Spleen (tissue), 11 donors: ENCODE measurements at regions not wholly inside any gene's neighbourhood (a gene's known extent, or its start where the extent isn't known, plus 50 kb on each side); places are given as distances from the start of the nearest gene placed in this dataset.

Source experiments
- DNase-seq: peaks from one replicate; pipeline ENCODE4 v3.0.0-alpha.2; 2020
- H3K27ac ChIP-seq, 8 donors: fragments of 200-600 bp; sonication (generic) in 7 of 8; 1 replicate in 4 of 8; 2 replicates in 4 of 8; pipeline versions ENCODE4 v1.5.0 to v1.8.0; 2016 to 2021; ENCODE audit warnings: inconsistent platforms in 4 of 8, mild to moderate bottlenecking in 4 of 8, moderate library complexity in 1 of 8
- H3K27me3 ChIP-seq, 7 donors: fragments of 200-600 bp; sonication (generic) in 6 of 7; replicated peaks in 1 of 7; 1 replicate in 4 of 7; 2 replicates in 3 of 7; pipeline versions ENCODE4 v1.5.0 to v1.8.0; 2016 to 2021; ENCODE audit warnings: inconsistent platforms in 3 of 7, mild to moderate bottlenecking in 1 of 7
- H3K36me3 ChIP-seq, 6 donors: fragments of 200-600 bp; sonication (generic) in 5 of 6; 1 replicate in 4 of 6; 2 replicates in 2 of 6; pipeline versions ENCODE4 v1.5.0 to v1.8.0; 2016 to 2021; ENCODE audit warnings: inconsistent platforms in 2 of 6
- H3K4me1 ChIP-seq, 6 donors: fragments of 200-600 bp; sonication (generic) in 5 of 6; 1 replicate in 3 of 6; 2 replicates in 3 of 6; pipeline versions ENCODE4 v1.5.0 to v1.8.0; 2016 to 2021; ENCODE audit warnings: inconsistent platforms in 3 of 6
- H3K4me3 ChIP-seq, 8 donors: fragments of 200-600 bp; sonication (generic) in 7 of 8; 1 replicate in 4 of 8; 2 replicates in 4 of 8; pipeline versions ENCODE4 v1.5.0 to v1.8.0; 2016 to 2021; ENCODE audit warnings: inconsistent platforms in 4 of 8, mild to moderate bottlenecking in 4 of 8, moderate library complexity in 2 of 8
- H3K9me3 ChIP-seq, 8 donors: fragments of 200-600 bp; sonication (generic) in 7 of 8; 1 replicate in 4 of 8; 2 replicates in 4 of 8; pipeline versions ENCODE4 v1.5.0 to v1.8.0; 2016 to 2021; ENCODE audit warnings: inconsistent platforms in 4 of 8
- CTCF ChIP-seq, 11 experiments: fragments of 200-600 bp in 7 of 11; fragments of 450-650 bp in 4 of 11; sonication (generic) in 4 of 11; IDR thresholded peaks in 8 of 11; conservative IDR thresholded peaks in 3 of 11; 1 replicate in 7 of 11; 2 replicates in 4 of 11; pipeline versions ENCODE4 v1.4.0 to v1.8.0; 2016 to 2021; ENCODE audit warnings: antibody characterized with exemption in 11 of 11, inconsistent platforms in 4 of 11, mild to moderate bottlenecking in 1 of 11
- POLR2A ChIP-seq, 3 donors: fragments of 450-650 bp; IDR thresholded peaks; one replicate each; pipeline ENCODE4 v1.5.1; 2017; ENCODE audit warnings: antibody characterized with exemption in 3 of 3, mild to moderate bottlenecking in 1 of 3
- POLR2AphosphoS5 ChIP-seq, 3 donors: sonication (generic); formaldehyde crosslinking; IDR thresholded peaks; one replicate each; pipeline ENCODE4 v1.5.1; 2017; ENCODE audit warnings: antibody characterized with exemption in 3 of 3
- WGBS, 5 donors: extraction: QIAGEN DNeasy Blood & Tissue Kit in 3 of 5; methylation state at CpG; one replicate each; pipeline versions ENCODE4 v1.1.5 to v1.1.7; 2013 to 2018; 5-methylcytosine and 5-hydroxymethylcytosine counted together
- intact Hi-C: fragments of 100-400 bp; cut with DNase I; formaldehyde crosslinking; loops from one replicate; pipeline ENCODE4 v1.15.0; 2023; ENCODE audit warnings: low total_unique reads
- donor health status: healthy with polysubstance abuse.
- donor health status: DM: no; HTN: no; CAD: no; lungs with moderate emphysema.
- donor health status: DM: no; HTN: no; CAD: no.
- donor health status: Bipolar disorder and iron deficiency.
- donor health status: healthy.
- donor health status: DM: no; HTN: no; CAD: no.
- donor health status: DM: yes; HTN: yes; CAD: no.

- Histone ChIP-seq H3K9me3 (peaks cover 0 to 7% (median 0%) of the 10 kb centered on the region in 8 donors), H3K4me1 (no peaks in the 10 kb centered on the region), H3K4me3 (no peak overlapping the region), H3K36me3 (no peaks in the 10 kb centered on the region), H3K27me3 (peaks cover 0 to 7% (median 0%) of the 10 kb centered on the region in 7 donors), H3K27ac (no peak overlapping the region)
- 85 to 91% (median 86%) methylated on average over 6 of the region's 6 CpGs for WGBS, 5 donors
- TF ChIP-seq CTCF (IDR thresholded peaks at IDR 0.05 in 8 of 11, conservative IDR thresholded peaks at IDR 0.05 in 3 of 11): no peak
- TF ChIP-seq POLR2AphosphoS5 (IDR thresholded peaks at IDR 0.05): no peak
- TF ChIP-seq POLR2A (IDR thresholded peaks at IDR 0.05): no peak
- intact Hi-C loops: no loop called here
- DNase-seq: no peak
Observed at GRCh38 chr11:70786021-70786665, 387.8 kb downstream of the CTTN start.

GRCh38 chr11:70788248-70789022 lies 390.1 kb downstream of the CTTN start:
- H3K4me1 ChIP-seq: no peaks in the 10 kb centered on the region
- H3K27ac ChIP-seq: peak overlapping the region in 4 of 8 donors; percentile 24 to 37 (median 28)
- intact Hi-C loops: no loop called here
- peaks cover 0 to 7% (median 0%) of the 10 kb centered on the region in 7 donors for H3K27me3 ChIP-seq
- H3K4me3 ChIP-seq: no peak overlapping the region
- WGBS, 5 donors: 79 to 88% (median 83%) methylated on average over 18 of the region's 18 CpGs
- H3K9me3 ChIP-seq: peaks cover 0 to 28% (median 14%) of the 10 kb centered on the region in 8 donors
- DNase-seq: no peak
- peak in 1 of 3 donors; percentile 26 for TF ChIP-seq POLR2AphosphoS5 (IDR thresholded peaks at IDR 0.05)
- TF ChIP-seq POLR2A (IDR thresholded peaks at IDR 0.05): no peak
- no peak for TF ChIP-seq CTCF (IDR thresholded peaks at IDR 0.05 in 8 of 11, conservative IDR thresholded peaks at IDR 0.05 in 3 of 11)
- no peaks in the 10 kb centered on the region for H3K36me3 ChIP-seq

- WGBS, 5 donors: 72 to 77% (median 76%) methylated on average over 11 to 12 of the region's 12 CpGs
- no peak for DNase-seq
- H3K27ac ChIP-seq: no peak overlapping the region
- intact Hi-C loops: no loop called here
- peaks cover 0 to 52% (median 35%) of the 10 kb centered on the region in 8 donors for H3K9me3 ChIP-seq
- no peak for TF ChIP-seq POLR2AphosphoS5 (IDR thresholded peaks at IDR 0.05)
- TF ChIP-seq CTCF (IDR thresholded peaks at IDR 0.05 in 8 of 11, conservative IDR thresholded peaks at IDR 0.05 in 3 of 11): no peak
- TF ChIP-seq POLR2A (IDR thresholded peaks at IDR 0.05): no peak
- no peaks in the 10 kb centered on the region for H3K4me1 ChIP-seq
- H3K36me3 ChIP-seq: no peaks in the 10 kb centered on the region
- H3K4me3 ChIP-seq: no peak overlapping the region
- no peaks in the 10 kb centered on the region for H3K27me3 ChIP-seq
Observed at GRCh38 chr11:70790671-70791300, 392.5 kb downstream of the CTTN start.
